KMS-11 (cell line): ENCODE measurements at regions not wholly inside any gene's neighbourhood (a gene's known extent, or its start where the extent isn't known, plus 50 kb on each side); places are given as distances from the start of the nearest gene placed in this dataset.

ENCODE experiments used
- H2AFZ ChIP-seq: fragments of 200-600 bp; sonication (generic); 2 replicates; pipeline ENCODE4 v1.6.1; 2016; ENCODE audit warnings: antibody characterized with exemption, mixed run types, low read depth
- H3K27ac ChIP-seq: fragments of 200-600 bp; sonication (generic); 2 replicates; pipeline ENCODE4 v1.6.1; 2016; ENCODE audit warnings: mild to moderate bottlenecking, mixed run types
- H3K27me3 ChIP-seq: fragments of 200-600 bp; sonication (generic); 2 replicates; pipeline ENCODE4 v1.6.1; 2017; ENCODE audit warnings: mild to moderate bottlenecking, low read depth, mixed run types, moderate library complexity; ENCODE audit not compliant: insufficient read depth
- H3K36me3 ChIP-seq: fragments of 200-600 bp; sonication (generic); 2 replicates; pipeline ENCODE4 v1.6.1; 2017; ENCODE audit warnings: mild to moderate bottlenecking, mixed run types; ENCODE audit not compliant: insufficient read depth
- H3K4me1 ChIP-seq: fragments of 200-600 bp; sonication (generic); 2 replicates; pipeline ENCODE4 v1.6.1; 2016; ENCODE audit warnings: mild to moderate bottlenecking, low read depth, mixed run types; ENCODE audit not compliant: poor library complexity, severe bottlenecking
- H3K4me2 ChIP-seq: fragments of 200-600 bp; sonication (generic); 2 replicates; pipeline ENCODE4 v1.7.0; 2016; ENCODE audit warnings: mild to moderate bottlenecking, mixed run types
- H3K4me3 ChIP-seq: fragments of 200-600 bp; sonication (generic); IDR thresholded peaks from 2 replicates; pipeline ENCODE4 v1.6.1; 2017; ENCODE audit warnings: low read depth, low read length, mixed read lengths; ENCODE audit not compliant: insufficient read depth
- H3K79me2 ChIP-seq: fragments of 200-600 bp; sonication (generic); 2 replicates; pipeline ENCODE4 v1.6.1; 2016; ENCODE audit warnings: low read depth, mixed run types; ENCODE audit not compliant: insufficient read depth
- H3K9ac ChIP-seq: fragments of 200-600 bp; sonication (generic); 2 replicates; pipeline ENCODE4 v1.6.1; 2016; ENCODE audit warnings: mild to moderate bottlenecking, mixed run types
- H4K20me1 ChIP-seq: fragments of 200-600 bp; sonication (generic); 2 replicates; pipeline ENCODE4 v1.6.1; 2016; ENCODE audit warnings: mild to moderate bottlenecking, mixed run types; ENCODE audit not compliant: insufficient read depth
- CTCF ChIP-seq: fragments of 200-600 bp; sonication (generic); conservative IDR thresholded peaks from 2 replicates; pipeline ENCODE4 v1.6.1; 2017; ENCODE audit warnings: low read depth, mild to moderate bottlenecking, antibody characterized with exemption, low read length, moderate library complexity, mixed read lengths

- Histone ChIP-seq H3K27ac (no peak overlapping the region), H3K79me2 (no peaks in the 10 kb centered on the region), H3K4me2 (no peak overlapping the region), H3K4me1 (no peaks in the 10 kb centered on the region), H3K4me3 (no peak overlapping the region), H3K9ac (no peak overlapping the region), H2AFZ (no peak overlapping the region), H4K20me1 (no peaks in the 10 kb centered on the region), H3K36me3 (no peaks in the 10 kb centered on the region), H3K27me3 (no peaks in the 10 kb centered on the region)
- no peak for TF ChIP-seq CTCF
Measured at GRCh38 chr3:81154611-81155143, 606.8 kb downstream of the GBE1 start.

GRCh38 chr3:81152156-81152555 lies 609.3 kb downstream of the GBE1 start:
- Histone ChIP-seq H3K4me1 (no peaks in the 10 kb centered on the region), H4K20me1 (no peaks in the 10 kb centered on the region), H3K79me2 (no peaks in the 10 kb centered on the region), H3K27ac (no peak overlapping the region), H3K4me2 (no peak overlapping the region), H2AFZ (no peak overlapping the region), H3K36me3 (no peaks in the 10 kb centered on the region), H3K9ac (no peak overlapping the region), H3K4me3 (no peak overlapping the region), H3K27me3 (no peaks in the 10 kb centered on the region)
- TF ChIP-seq CTCF, result no peak

GRCh38 chr3:81132995-81133394 lies 628.5 kb downstream of the GBE1 start:
- no peak for TF ChIP-seq CTCF
- no peak overlapping the region for H2AFZ ChIP-seq
- H3K4me3 ChIP-seq, result no peak overlapping the region
- no peaks in the 10 kb centered on the region for H3K36me3 ChIP-seq
- no peak overlapping the region for H3K27ac ChIP-seq
- H3K4me1 ChIP-seq, result no peaks in the 10 kb centered on the region
- H3K79me2 ChIP-seq, result no peaks in the 10 kb centered on the region
- no peaks in the 10 kb centered on the region for H4K20me1 ChIP-seq
- no peak overlapping the region for H3K9ac ChIP-seq
- H3K4me2 ChIP-seq, result no peak overlapping the region
- H3K27me3 ChIP-seq, result no peaks in the 10 kb centered on the region

GRCh38 chr3:81105789-81106488 lies 655.5 kb downstream of the GBE1 start:
- Histone ChIP-seq H4K20me1 (no peaks in the 10 kb centered on the region), H3K9ac (no peak overlapping the region), H3K79me2 (no peaks in the 10 kb centered on the region), H3K4me3 (no peak overlapping the region), H3K27ac (no peak overlapping the region), H3K36me3 (no peaks in the 10 kb centered on the region), H3K27me3 (no peaks in the 10 kb centered on the region), H3K4me1 (no peaks in the 10 kb centered on the region), H2AFZ (no peak overlapping the region), H3K4me2 (no peak overlapping the region)
- TF ChIP-seq CTCF, result no peak
